HG03439 (cell line): ENCODE measurements at regions not wholly inside any gene's neighbourhood (a gene's known extent, or its start where the extent isn't known, plus 50 kb on each side); places are given as distances from the start of the nearest gene placed in this dataset.
"Not testable (repeated sequence)": the region's sequence is repeated elsewhere in the genome, so short reads cannot be mapped to it uniquely, and the experiment has no call there.

Experiments used
- ATAC-seq: cut with Tn5 transposase; IDR thresholded peaks from one replicate; pipeline ENCODE4 v1.9.1; 2021; ENCODE audit warnings: mild to moderate bottlenecking, moderate library complexity; ENCODE audit not compliant: unreplicated experiment

DNA sequence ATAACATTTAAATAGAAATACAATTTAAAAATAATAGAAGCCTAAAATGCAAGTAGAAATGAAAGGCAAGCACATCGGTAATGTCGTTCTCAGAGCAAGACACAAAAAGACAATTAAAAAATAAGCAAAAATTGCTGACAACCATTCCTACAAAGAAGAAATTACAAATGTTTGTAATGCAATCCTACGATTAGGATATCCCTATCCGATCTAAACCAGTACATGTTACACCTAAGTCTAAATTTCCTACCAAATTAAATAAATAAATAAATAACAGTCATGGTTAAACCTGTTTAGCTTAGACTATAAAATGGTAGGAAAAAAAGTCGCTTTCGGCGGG lies 90.0 kb downstream of the ANXA2R start:
- ATAC-seq: no peak

DNA sequence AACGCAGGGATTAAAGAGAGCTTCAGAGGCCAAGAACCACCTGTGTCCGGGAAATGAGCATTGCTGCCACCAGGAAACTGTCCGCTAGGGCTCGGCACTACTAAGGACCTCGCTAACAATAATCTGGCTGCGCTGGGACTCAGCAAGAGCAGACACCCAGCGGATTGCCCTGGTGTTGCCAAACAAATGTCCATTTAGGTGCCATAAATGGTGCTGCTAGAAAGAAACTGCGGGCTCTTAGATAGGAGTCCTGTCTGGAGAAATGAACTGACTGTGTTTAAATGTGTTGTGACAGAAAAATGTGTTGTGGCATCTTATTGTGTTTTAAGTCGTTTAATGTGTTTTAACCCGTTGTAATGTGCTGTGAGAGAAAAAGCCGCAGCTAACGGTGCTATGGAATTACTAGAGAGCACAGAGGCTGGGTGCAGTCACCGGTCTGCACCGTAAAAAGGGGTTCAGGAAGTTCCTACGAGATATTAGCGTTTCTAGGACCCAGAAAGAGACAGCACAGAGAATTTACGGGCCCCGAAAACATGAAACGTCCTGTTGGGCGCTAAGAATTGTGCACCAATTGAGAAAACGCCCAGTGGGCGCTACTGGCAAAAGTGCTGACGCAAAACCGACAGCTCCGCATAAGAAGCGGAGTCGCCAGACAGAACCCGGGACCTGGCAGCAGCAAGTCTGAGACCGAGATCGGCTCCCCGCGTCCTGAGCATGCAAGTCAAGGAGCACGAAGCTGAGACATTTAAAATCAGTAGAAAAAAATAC lies 90.6 kb downstream of the ANXA2R start:
- ATAC-seq: peak; percentile 60

DNA sequence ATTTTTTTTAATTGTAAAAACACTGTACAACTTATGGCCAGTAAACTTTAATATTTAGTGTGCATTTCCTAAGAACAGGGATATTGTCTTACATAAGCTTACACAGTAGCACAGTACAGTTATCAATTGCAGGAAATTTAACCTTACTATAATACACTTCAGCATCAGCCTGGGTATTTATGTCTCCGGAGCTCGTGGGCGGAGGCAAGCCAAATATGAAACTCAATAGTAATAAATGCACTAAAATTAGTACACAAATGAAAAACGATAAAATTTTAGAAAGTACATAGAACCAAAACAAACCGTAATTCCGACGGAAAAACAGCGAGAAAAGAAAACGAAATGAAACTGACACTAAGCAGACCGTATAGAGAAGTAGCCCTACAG lies 91.2 kb downstream of the ANXA2R start:
- no peak for ATAC-seq

DNA sequence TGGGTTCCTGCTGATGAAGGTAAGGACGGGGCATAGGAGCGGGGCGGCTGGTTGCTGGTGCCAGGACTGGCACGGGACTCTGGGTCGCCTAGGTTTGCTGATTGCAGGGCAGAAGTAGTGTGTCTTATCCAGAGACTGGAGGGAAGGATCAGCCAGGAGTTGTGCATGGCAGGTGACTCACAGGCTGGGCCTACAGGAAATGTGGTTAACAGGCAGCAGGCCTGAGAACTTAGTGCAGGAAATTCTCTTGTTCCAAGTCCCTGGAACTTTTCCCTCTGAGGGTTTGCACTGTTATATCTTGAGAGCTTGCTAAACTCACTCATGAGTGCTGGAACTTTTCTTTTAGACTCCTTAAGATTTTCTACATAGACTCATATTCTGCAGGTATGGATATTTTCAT lies 95.1 kb downstream of the ANXA2R start:
- ATAC-seq: no peak

DNA sequence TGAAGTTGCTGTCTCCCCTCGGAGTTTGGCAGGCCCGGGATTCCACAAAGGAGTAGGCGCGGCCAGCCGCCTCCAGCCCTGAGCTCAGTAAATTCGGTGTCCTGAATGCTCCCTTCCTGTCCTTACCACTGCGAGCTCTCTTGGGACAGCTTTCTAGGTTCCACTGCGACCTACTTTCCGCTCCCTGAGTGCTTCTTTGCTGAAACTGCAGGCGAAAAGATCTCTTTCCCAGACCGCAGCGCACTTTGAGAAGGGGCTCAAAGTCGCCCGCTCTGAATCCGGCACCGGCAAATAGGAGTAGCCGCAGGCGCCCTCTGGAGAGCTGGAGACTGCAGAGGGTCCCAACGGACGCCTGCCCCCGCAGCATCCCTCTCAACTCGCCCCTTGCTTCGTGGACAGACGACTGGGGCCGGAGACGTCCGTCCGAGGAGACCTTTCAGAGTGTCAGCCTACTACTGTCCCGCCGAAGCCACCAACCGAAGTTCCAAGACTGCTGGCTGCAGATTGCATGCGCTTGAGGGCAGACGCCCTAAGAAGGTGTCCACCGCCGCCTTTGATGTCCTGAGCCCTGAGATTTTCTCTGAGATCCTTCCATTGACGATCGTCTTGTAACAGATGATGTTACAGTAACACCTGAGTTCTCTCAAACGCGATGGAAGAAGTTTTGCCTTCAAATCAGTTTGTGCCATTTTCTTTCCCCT lies 96.0 kb downstream of the ANXA2R start:
- no peak for ATAC-seq

DNA sequence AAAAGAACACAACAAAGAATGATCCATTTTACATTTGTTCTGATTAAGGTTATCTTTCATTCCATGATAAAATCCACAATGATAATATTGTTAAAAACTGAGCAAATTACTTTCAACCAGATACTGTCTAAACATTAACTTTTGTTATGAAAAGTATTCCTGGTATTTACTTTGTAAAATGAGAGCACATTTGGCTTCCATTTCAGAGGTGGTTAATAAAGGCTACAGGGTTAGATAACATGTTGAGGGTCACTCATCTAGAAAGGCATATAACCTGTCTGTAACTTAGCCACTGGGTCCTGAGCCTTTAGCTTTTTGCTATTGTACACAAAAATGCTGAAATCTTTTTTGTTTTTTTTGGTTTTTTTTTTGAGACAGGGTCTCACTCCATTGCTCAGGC lies 99.3 kb downstream of the ANXA2R start:
- no peak for ATAC-seq

DNA sequence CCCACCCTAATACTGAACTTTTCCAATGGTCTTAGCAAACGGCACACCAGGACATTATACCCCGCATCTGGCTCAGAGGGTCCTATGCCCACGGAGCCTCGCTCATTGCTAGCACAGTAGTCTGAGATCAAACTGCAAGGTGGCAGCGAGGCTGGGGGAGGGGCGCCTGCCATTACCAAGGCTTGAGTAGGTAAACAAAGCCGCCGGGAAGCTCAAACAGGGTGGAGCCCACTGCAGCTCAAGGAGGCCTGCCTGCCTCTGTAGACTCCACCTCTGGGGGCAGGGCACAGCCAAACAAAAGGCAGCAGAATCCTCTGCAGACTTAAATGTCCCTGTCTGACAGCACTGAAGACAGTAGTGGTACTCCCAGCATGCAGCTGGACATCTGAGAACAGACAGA lies 108.1 kb downstream of the ANXA2R start:
- ATAC-seq: not testable (repeated sequence)

DNA sequence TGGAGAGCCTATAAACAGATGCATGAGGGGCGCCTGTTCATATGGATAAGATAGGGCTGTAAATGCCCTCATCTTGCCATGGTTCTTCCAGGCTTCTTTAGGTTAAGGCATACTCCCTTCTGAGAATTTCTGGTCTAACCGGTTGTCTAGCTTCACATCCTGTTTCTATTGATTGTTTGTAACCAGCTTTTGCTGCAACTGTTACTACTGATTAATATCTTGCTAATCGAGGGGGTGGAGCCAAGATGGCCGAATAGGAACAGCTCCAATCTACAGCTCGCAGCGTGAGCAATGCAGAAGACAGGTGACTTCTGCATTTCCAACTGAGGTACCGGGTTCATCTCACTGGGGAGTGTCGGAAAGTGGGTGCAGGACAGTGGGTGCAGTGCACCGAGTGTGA lies 108.7 kb downstream of the ANXA2R start:
- not testable (repeated sequence) for ATAC-seq

DNA sequence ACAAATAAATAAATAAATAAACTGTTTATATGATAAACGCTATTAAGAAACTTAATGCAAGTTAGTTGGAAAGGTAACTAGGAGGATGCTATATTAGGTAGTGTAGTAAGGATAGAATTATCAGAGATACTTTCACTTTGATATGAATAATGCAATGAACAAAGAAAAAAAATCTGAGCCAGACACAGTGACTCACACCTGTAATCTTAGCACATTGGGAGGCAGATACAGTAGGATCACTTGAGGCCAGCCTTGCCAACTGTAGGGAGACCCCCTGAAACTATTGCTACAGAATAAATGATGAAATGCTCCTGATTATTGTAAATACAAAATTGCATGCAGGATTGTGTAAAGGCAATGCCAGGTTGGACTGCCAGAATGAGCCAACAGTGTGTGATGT lies 109.2 kb downstream of the ANXA2R start:
- ATAC-seq: no peak

DNA sequence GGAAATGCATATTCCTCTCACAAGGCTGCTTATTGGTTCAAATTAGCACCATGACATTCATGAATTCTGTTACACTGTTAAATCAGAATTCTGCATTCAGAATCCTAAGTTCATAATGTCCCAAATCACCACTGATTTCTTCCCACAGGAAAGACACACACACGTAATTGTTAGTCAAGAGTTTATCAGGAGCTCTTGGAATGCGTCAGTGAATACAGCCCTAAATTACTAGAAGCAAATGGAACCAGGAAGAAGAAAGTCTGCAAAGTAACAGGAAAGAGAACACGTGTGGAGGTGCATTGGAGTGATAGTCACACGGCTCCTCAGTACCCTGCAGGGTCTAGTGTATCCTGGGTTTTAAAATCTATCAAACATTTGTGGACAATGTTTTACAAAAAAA lies 110.2 kb downstream of the ANXA2R start:
- ATAC-seq: no peak

DNA sequence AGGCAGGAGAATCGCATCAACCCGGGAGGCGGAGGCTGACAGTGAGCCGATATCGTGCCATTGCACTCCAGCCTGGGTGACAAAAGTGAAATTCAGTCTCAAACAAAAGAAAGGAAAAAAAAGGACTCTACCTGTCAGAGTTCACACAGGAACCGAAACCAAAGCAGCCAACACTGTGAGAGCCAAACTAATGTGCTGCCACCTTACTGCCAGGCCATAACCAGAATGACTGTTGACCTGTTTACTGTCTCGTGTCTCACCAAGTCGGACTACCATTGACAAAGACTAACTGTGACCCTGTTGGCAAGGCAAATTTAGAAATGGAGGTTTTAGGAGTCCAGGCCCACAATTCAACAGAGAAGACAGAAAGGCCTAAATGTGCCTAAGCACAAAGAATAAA lies 112.4 kb downstream of the ANXA2R start:
- ATAC-seq: peak; percentile 87

DNA sequence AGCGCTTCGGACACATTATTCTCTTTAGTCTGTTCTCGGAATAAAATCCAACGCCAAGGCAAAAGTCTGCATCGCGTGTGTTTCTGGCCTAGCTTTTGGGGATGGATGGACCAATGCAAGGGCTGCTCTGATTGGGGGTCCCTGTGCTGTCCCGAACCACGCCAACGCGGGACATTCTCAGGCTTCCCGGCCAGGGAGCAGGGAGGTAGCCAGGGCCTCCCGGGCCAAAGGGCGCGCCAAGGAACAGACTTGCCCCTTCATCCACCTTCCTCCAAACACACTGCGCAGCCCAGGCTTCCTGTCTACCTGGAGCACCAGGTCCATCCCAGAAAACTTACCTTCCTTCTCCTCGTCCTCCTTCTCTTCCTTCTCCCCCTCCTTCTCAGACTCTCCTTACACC lies 113.0 kb upstream of the SELENOP start:
- ATAC-seq: no peak

DNA sequence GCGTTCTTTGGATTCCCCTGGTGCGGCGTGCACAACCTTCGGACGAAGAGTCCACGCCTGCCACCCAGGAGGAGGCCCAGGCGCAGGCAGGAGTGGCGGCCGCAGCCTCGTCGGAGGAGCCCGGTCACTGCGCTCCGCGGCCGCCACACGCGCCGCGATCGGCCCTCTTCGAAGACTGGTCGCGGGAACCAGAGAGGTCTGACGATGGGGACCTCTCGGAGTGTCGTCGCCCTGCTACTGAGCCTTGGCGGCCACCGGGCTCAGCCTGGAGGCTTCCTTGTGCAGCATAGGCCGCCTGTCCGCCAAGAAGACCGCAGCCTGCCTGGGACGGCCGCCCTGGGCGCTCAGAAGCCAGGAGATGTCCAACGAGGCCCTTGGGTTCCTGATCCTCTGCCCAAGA lies 112.5 kb upstream of the SELENOP start:
- ATAC-seq: no peak

DNA sequence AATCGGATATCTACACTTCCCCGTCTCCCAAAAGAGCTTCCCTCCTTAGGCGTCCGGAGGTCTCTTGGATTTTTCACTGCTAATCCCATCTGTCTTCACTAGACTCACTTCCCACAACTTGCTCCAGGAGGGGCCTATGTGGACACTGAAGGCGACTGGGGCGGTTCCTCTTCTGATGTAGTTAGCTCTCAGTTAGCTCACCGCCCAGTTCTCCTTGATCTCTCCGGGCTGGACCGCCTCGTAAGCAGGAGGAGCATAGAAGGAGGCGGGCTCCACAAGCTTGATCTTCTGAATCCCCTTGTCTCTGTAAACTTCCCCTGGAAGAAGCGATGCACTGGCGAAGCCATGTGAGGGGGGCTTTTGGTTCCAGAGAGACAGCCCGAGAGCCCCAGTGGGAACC lies 112.0 kb upstream of the SELENOP start:
- ATAC-seq: no peak

DNA sequence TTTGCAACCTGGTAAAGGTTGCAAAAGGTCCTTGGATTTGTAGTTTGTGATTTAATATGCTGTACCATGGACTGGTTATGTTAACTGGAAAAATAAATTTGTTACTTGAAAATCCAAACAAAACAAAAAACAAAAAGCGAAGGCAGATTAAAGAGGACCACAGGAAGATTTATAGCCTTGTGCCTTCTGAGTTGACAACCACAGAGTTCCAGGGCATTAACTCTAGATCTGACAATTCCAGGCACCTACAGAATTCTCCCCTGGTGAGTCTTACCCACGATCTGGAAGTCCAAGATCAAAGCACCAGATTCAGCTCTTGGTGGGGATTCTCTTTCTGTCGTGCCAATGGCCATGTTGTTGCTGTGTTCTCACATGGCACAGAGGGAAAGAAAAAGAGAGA lies 107.9 kb upstream of the SELENOP start:
- ATAC-seq: no peak

DNA sequence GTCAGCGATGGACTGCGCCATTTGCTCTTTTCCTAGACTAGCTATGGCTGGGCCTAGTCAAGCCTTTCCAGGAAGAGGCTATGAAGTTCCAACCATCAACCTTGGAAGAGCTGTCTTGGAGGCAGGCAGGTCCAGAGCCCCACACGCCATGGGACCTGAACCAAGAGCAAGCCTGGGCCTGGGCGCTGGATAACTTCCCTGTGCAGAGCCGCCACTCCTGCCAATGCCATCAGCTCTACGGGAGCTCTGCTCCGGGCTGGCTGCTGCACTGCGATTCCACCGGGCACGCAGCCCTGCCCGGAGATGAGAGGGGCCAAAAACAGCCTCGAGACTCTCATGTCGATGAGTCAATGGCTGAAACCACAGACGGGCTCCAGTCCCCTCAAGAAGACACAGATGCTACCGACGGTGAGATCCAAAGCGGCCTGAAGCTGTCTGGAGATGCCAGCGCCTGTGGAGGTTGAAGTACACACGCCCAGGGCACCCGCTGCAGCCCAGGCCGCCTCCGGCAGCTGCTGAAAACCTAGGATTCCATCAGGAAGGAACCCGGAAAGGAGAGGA lies 103.7 kb upstream of the SELENOP start:
- no peak for ATAC-seq

DNA sequence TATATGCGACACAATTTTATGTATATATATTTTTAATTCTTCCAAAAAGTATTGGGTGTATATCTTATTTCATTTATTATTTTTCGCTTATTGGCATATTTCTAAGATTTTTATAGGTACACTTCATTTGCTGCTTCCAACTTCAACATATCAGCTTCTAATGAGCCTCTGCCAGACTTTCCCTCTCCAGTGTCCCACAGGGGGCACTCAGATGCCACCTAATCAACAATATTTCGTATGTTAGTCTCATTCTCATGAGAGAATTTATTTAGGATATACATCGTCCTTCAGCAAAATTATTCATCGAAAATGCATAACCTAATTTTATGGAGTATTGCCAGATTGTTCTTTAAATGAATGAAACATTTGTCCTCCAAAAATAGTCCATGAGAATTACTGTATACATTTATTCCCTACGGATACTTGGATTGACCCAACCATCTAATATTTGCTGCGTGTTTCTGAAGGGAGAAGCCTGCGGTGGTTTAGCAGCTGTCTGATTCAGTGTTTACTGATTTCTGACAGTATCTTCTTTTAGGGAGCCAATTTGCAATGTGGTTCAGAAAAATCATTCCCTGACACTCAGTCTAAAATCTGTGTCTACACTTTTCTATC lies 100.6 kb upstream of the SELENOP start:
- no peak for ATAC-seq

DNA sequence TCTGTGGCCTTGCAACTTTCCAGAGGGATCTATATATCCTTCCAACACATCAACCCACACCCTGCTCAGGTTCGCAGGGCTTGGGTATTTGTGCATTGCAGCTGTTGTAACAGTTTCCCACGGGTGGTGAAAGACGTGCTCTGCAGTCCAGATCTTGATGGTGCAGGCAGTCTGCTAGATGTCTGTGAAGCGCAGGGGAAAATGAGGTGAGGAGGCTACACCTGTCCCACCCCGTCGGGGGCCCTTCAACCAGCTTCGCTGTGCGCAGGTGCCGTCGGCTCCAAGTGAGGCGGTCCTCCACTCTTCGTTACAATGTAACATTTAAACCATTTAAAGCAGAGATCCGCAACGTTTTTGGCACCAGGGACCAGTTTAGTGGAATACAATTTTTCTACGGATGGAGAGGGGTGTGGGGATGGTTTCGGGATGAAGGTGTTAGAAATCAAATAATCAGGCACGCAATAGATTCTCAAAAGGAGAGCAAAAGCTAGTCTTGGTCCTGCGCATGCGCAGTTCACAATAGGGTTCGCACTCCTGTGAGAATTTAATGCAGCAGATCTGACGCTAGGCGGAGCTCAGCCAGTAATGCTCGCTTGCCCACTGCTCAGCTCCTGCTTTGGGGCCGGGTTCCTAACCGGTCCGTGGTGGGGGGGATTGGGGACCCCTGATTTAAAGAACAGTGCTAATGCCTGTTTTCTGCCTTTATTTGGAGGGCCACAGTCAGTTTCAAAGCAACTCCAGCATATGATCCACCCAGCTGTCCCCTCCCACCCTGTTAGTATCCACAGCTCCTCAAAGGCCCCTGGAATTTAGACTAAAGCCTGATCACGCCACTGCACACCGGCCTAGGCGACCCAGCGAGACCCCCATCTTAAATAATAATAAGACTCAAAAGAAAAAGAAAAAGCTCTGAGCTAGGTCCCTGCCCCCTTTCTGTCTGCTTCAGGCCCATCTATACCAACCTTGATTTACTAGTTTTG lies 97.1 kb upstream of the SELENOP start:
- ATAC-seq: peak; percentile 94

DNA sequence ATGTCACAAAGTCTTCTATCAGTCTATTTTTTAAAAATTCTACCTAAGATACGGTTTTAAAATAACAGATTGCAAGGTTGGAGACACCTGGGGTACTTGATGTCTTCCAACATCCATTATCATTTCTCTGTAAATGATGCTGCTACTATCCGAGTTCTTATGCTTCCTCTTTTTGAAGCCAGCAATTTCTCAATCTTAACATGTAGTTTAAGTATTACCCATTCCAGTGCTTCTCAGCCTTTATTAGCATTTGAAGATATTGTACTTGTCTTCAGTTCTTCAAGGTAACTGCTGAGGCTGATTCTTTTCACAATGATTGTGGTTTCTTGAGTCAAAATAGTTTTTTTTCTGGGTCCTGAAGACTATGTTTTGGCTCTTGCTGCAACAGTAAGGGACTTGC lies 96.4 kb upstream of the SELENOP start:
- ATAC-seq: no peak

DNA sequence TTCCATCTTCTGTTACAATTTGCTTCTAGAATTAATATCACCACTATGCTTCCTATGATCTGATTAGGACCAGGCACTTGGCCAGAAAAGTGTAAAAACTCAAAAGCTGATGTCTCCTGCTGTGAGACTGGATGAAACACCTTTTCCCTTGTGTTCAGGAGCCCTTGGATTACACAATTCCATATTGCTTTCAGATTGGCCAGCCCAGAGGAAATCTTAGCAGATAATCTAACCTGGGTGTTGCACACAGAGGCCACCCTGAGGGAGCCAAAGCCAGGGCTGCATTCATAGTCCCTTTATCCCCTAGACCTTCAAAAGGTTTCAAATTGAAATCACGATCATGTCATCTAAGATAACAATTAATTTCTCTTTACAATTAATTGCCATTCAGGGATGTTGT lies 94.1 kb upstream of the SELENOP start:
- ATAC-seq: no peak

DNA sequence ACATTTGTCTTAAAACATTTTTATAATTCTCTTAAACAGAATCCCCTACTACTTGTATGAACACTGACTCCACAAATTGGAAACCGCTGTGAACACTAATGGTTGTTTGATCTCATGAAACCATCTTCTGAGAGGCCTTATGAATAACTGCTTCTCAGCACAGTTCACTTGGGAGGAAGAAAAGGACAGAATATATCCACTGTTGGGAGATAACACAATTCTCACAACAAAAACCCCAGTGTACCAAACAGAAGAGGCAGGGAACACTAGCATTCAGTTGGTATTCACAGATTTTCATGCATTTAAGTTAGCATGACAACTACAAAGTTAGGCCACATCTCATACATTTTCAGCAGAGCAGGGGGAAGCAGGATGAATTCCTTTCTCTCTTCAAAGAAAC lies 89.0 kb upstream of the SELENOP start:
- ATAC-seq: no peak
